GM10266 (cell line): ENCODE measurements at regions not wholly inside any gene's neighbourhood (a gene's known extent, or its start where the extent isn't known, plus 50 kb on each side); places are given as distances from the start of the nearest gene placed in this dataset.
A peak's percentile ranks its signal among the peaks of the same experiment; 100 is the strongest.
"Not testable (repeated sequence)": the region's sequence is repeated elsewhere in the genome, so short reads cannot be mapped to it uniquely, and the experiment has no call there.

Source experiments
- DNase-seq: peaks from one replicate; pipeline ENCODE4 v3.0.0; 2012; ENCODE audit errors: extremely low spot score
- CTCF ChIP-seq: IDR thresholded peaks from 2 replicates; pipeline ENCODE4 v1.5.1; 2012; ENCODE audit warnings: mild to moderate bottlenecking, low read depth; ENCODE audit not compliant: control insufficient read depth, insufficient read depth; ENCODE audit errors: missing control alignments

GRCh38 chr14:78005325-78005724 lies 164.8 kb upstream of the NRXN3 start:
- peak; percentile 55 for DNase-seq
- TF ChIP-seq CTCF = no peak

- TF ChIP-seq CTCF = no peak
- DNase-seq = peak; percentile 37
These were observed 163.0 kb upstream of the NRXN3 start for GRCh38 chr14:78007160-78007559.

GRCh38 chr14:78010688-78011087 lies 159.5 kb upstream of the NRXN3 start:
- DNase-seq = no peak
- no peak for TF ChIP-seq CTCF

GRCh38 chr14:78013911-78014310 lies 156.3 kb upstream of the NRXN3 start:
- not testable (repeated sequence) for DNase-seq

GRCh38 chr14:78016532-78016931 lies 153.6 kb upstream of the NRXN3 start:
- DNase-seq = no peak
- TF ChIP-seq CTCF = no peak

GRCh38 chr14:78018283-78018682 lies 151.9 kb upstream of the NRXN3 start:
- TF ChIP-seq CTCF = no peak
- no peak for DNase-seq

GRCh38 chr14:78022059-78022458 lies 148.1 kb upstream of the NRXN3 start:
- TF ChIP-seq CTCF = peak; percentile 54
- peak; percentile 66 for DNase-seq

- TF ChIP-seq CTCF = no peak
- DNase-seq = no peak
These were observed 147.1 kb upstream of the NRXN3 start for GRCh38 chr14:78023112-78023511.
